Suprapubic skin (tissue), 4 donors: ENCODE measurements at regions not wholly inside any gene's neighbourhood (a gene's known extent, or its start where the extent isn't known, plus 50 kb on each side); places are given as distances from the start of the nearest gene placed in this dataset.

Experiments
- EP300 ChIP-seq: sonication (generic); formaldehyde crosslinking; IDR thresholded peaks from one replicate; pipeline ENCODE4 v1.6.1; 2017; ENCODE audit warnings: antibody characterized with exemption
- POLR2A ChIP-seq, 2 donors: fragments of 450-650 bp; IDR thresholded peaks; one replicate each; pipeline ENCODE4 v1.6.1; 2017; ENCODE audit warnings: antibody characterized with exemption in 2 of 2, mild to moderate bottlenecking in 2 of 2, moderate library complexity in 2 of 2
- POLR2AphosphoS5 ChIP-seq, 3 donors: sonication (generic); formaldehyde crosslinking; IDR thresholded peaks; one replicate each; pipeline ENCODE4 v1.6.1; 2017; ENCODE audit warnings: antibody characterized with exemption in 3 of 3
- TF ChIP-seq, protein P1 (sequence below), 2 donors: fragments of 200-600 bp in 1 of 2; fragments of 450-650 bp in 1 of 2; sonication (generic) in 1 of 2; IDR thresholded peaks; one replicate each; pipeline ENCODE4 v1.5.1; 2016 to 2019; ENCODE audit warnings: antibody characterized with exemption in 2 of 2, mild to moderate bottlenecking in 1 of 2, moderate library complexity in 1 of 2

DNA sequence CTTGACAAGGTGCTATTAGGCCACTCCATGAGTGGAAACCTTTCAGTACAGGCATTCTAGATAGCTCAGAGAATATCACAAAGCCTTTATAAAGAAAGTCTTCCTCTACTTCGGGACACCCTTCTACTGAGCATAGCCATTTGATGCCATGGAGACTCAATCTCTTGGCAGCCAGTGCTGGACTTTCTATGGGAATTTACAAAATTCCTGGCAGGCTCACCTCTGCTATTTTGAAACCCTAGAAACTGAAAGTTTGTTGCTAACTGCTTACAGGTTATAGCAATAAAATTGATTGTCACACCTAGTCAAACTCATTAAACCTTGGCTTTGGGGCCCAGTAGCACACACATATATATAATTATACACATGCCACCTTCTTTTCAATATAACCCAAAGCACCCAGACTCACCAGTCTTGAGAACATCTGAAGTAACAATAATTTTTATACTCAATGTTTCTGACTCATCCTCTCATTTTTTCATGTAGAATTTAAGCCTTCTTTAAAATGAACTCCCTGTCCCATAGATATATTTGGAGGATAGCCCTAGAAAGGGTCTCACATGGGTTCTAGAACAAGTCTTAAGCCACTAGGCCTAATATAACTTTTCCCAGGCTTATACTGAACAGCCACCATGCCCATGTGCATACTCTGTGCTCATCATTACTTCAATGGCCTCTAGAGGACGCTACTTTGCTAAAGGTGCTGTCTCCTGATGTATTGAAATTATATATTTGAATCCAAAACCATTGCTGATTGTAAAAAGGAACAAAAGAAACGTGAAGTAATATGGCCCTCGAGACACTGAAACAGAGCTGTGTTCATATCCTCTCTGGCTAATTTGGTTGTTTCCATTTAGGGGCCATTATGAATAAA is 368.1 kb upstream of the MARCKS start:
- TF ChIP-seq, protein P1, sequence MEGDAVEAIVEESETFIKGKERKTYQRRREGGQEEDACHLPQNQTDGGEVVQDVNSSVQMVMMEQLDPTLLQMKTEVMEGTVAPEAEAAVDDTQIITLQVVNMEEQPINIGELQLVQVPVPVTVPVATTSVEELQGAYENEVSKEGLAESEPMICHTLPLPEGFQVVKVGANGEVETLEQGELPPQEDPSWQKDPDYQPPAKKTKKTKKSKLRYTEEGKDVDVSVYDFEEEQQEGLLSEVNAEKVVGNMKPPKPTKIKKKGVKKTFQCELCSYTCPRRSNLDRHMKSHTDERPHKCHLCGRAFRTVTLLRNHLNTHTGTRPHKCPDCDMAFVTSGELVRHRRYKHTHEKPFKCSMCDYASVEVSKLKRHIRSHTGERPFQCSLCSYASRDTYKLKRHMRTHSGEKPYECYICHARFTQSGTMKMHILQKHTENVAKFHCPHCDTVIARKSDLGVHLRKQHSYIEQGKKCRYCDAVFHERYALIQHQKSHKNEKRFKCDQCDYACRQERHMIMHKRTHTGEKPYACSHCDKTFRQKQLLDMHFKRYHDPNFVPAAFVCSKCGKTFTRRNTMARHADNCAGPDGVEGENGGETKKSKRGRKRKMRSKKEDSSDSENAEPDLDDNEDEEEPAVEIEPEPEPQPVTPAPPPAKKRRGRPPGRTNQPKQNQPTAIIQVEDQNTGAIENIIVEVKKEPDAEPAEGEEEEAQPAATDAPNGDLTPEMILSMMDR (IDR thresholded peaks at IDR 0.05): no peak
- TF ChIP-seq POLR2AphosphoS5 (IDR thresholded peaks at IDR 0.05): no peak
- TF ChIP-seq POLR2A (IDR thresholded peaks at IDR 0.05): no peak
- no peak for TF ChIP-seq EP300
